GM12878 (cell line): ENCODE measurements at regions not wholly inside any gene's neighbourhood (a gene's known extent, or its start where the extent isn't known, plus 50 kb on each side); places are given as distances from the start of the nearest gene placed in this dataset.

ENCODE experiments used
- ATAC-seq: fragments of 200-7000 bp; cut with Tn5 transposase; 3 replicates; pipeline ENCODE4 v1.9.1; 2020; ENCODE audit warnings: mild to moderate bottlenecking, moderate library complexity
- BruUV-seq: library from RNA; stranded (reverse); fragments of 400-500 nt; replicated peaks from 2 replicates; lab custom pipeline; 2021; lab: Mats Ljungman, UMichigan
- CTCF ChIA-PET: fragments of 300-600 bp; sonication (Branson Sonifier 250); formaldehyde crosslinking; extraction: SDS; loops from one replicate; lab custom pipeline; 2021; ENCODE audit warnings: inconsistent platforms; lab: Yijun Ruan, JAX
- POLR2A ChIA-PET: fragments of 350-600 bp; formaldehyde crosslinking; extraction: SDS; loops from one replicate; lab custom pipeline; 2021; ENCODE audit warnings: inconsistent platforms; lab: Charles Lee
- RAD21 ChIA-PET: fragments of 300-600 bp; sonication (Branson Sonifier 250); formaldehyde crosslinking; loops from one replicate; lab custom pipeline; 2023; ENCODE audit warnings: antibody characterized with exemption; ENCODE audit not compliant: unreplicated experiment; lab: Charles Lee
- SMC1A ChIA-PET: fragments of 300-600 bp; sonication (Branson Sonifier 250); formaldehyde crosslinking; loops from one replicate; lab custom pipeline; 2023; ENCODE audit not compliant: unreplicated experiment, uncharacterized antibody; lab: Charles Lee
- DNase-seq: peaks from one replicate; pipeline ENCODE4 v3.0.0-alpha.2; 2011; ENCODE audit warnings: low read depth, low spot score
- FAIRE-seq: peaks from 3 replicates; lab custom pipeline; 2011; peaks lifted over from hg19 to GRCh38; lab: Jason Lieb, UNC
- H2AFZ ChIP-seq: 2 replicates; pipeline ENCODE4 v1.6.0; 2011; ENCODE audit warnings: low read depth, low read length, control low read depth; ENCODE audit not compliant: control insufficient read depth
- H3K27ac ChIP-seq: 2 replicates; pipeline ENCODE4 v1.5.1; 2011; ENCODE audit warnings: control low read depth; ENCODE audit not compliant: control insufficient read depth, insufficient read depth
- H3K27me3 ChIP-seq, 2 experiments: replicated peaks in 1 of 2; 2 replicates each; pipeline versions ENCODE4 v1.6.0 to v1.6.1; 2011; ENCODE audit warnings: low read length in 1 of 2; ENCODE audit not compliant: control insufficient read depth in 2 of 2, insufficient read depth in 2 of 2
- H3K36me3 ChIP-seq, 2 experiments: 2 replicates each; pipeline ENCODE4 v1.5.1; 2011; ENCODE audit warnings: low read length in 1 of 2; ENCODE audit not compliant: control insufficient read depth in 2 of 2, insufficient read depth in 2 of 2
- H3K4me1 ChIP-seq: 2 replicates; pipeline ENCODE4 v1.6.1; 2011; ENCODE audit warnings: mild to moderate bottlenecking, low read length, moderate library complexity, mixed read lengths; ENCODE audit not compliant: control insufficient read depth, insufficient read depth
- H3K4me2 ChIP-seq: 2 replicates; pipeline ENCODE4 v1.6.0; 2011; ENCODE audit warnings: control low read depth; ENCODE audit not compliant: control insufficient read depth, insufficient read depth
- H3K4me3 ChIP-seq: fragments of 200-600 bp; sonication (generic); 2 replicates; pipeline ENCODE4 v1.5.1; 2016
- H3K79me2 ChIP-seq: 2 replicates; pipeline ENCODE4 v1.6.0; 2011; ENCODE audit warnings: low read length; ENCODE audit not compliant: control insufficient read depth, insufficient read depth
- H3K9ac ChIP-seq: 2 replicates; pipeline ENCODE4 v1.8.0; 2011; ENCODE audit warnings: low read length, control low read depth, mixed read lengths; ENCODE audit not compliant: control insufficient read depth, insufficient read depth
- H3K9me3 ChIP-seq: replicated peaks from 3 replicates; pipeline ENCODE4 v1.5.1; 2011; ENCODE audit warnings: mild to moderate bottlenecking, low read length; ENCODE audit not compliant: control insufficient read depth, insufficient read depth
- H4K20me1 ChIP-seq: 2 replicates; pipeline ENCODE4 v1.6.0; 2011; ENCODE audit not compliant: control insufficient read depth, insufficient read depth
- CREB1 ChIP-seq: IDR thresholded peaks from 2 replicates; pipeline ENCODE4 v1.6.1; 2012; ENCODE audit warnings: low read depth, mild to moderate bottlenecking, inconsistent platforms
- ETV6 ChIP-seq, 2 experiments: fragments of 450-650 bp in 1 of 2; IDR thresholded peaks in 1 of 2; conservative IDR thresholded peaks in 1 of 2; 2 replicates each; pipeline ENCODE4 v1.6.1; 2014; ENCODE audit warnings: antibody characterized with exemption in 1 of 2, borderline replicate concordance in 1 of 2, low read depth in 1 of 2, mild to moderate bottlenecking in 1 of 2, moderate library complexity in 1 of 2
- HCFC1 ChIP-seq: fragments of 150-350 bp; IDR thresholded peaks from 2 replicates; pipeline ENCODE4 v1.6.1; 2014; ENCODE audit warnings: low read length
- IRF4 ChIP-seq: IDR thresholded peaks from 2 replicates; pipeline ENCODE4 v1.6.1; 2011; ENCODE audit warnings: low read depth, low read length
- JUND ChIP-seq: IDR thresholded peaks from 2 replicates; pipeline ENCODE4 v1.6.1; 2012; ENCODE audit warnings: low read depth, mild to moderate bottlenecking, low read length, improper control_type of control experiment, moderate library complexity
- PAX5 ChIP-seq: IDR thresholded peaks from 2 replicates; pipeline ENCODE4 v1.6.1; 2011; ENCODE audit warnings: low read depth, low read length, borderline replicate concordance
- PAX8 ChIP-seq: fragments of 450-650 bp; IDR thresholded peaks from 2 replicates; pipeline ENCODE4 v1.6.1; 2017; ENCODE audit warnings: mild to moderate bottlenecking, moderate library complexity
- POLR2AphosphoS2 ChIP-seq: IDR thresholded peaks from 2 replicates; pipeline ENCODE4 v1.6.1; 2011; ENCODE audit warnings: low read depth, mild to moderate bottlenecking, low read length, improper control_type of control experiment, moderate library complexity
- SMAD1 ChIP-seq: fragments of 450-650 bp; IDR thresholded peaks from 2 replicates; pipeline ENCODE4 v1.6.1; 2018; ENCODE audit warnings: mild to moderate bottlenecking, low read depth; ENCODE audit not compliant: partially characterized antibody
- ZBED1 ChIP-seq: IDR thresholded peaks from 2 replicates; pipeline ENCODE4 v1.6.1; 2016; ENCODE audit warnings: borderline replicate concordance
- WGBS: methylation state at CpG from one replicate; pipeline ENCODE4 v1.1.6; 2016; ENCODE audit warnings: low lambda C conversion rate; ENCODE audit not compliant: insufficient replicate concordance, insufficient coverage; ENCODE audit errors: missing lambda C conversion rate; 5-methylcytosine and 5-hydroxymethylcytosine counted together
- in situ Hi-C: fragments of 300-500 bp; cut with MboI; formaldehyde crosslinking; loops from 9 replicates; pipeline ENCODE4 v1.14.3; 2018; ENCODE audit warnings: mixed read lengths
- intact Hi-C: fragments of 100-400 bp; cut with micrococcal nuclease; formaldehyde crosslinking; loops from one replicate; pipeline ENCODE4 v1.14.2; 2022; ENCODE audit not compliant: unreplicated experiment
- TF ChIP-seq, protein P1 (sequence below): fragments of 450-650 bp; IDR thresholded peaks from 2 replicates; pipeline ENCODE4 v1.6.1; 2014; ENCODE audit warnings: mild to moderate bottlenecking
- TF ChIP-seq, protein P2 (sequence below): fragments of 450-650 bp; formaldehyde crosslinking; IDR thresholded peaks from 2 replicates; pipeline ENCODE4 v1.4.0; 2020; ENCODE audit warnings: mild to moderate bottlenecking, moderate library complexity
- TF ChIP-seq, protein P3 (sequence below): IDR thresholded peaks from 2 replicates; pipeline ENCODE4 v1.6.1; 2012; ENCODE audit warnings: low read depth, low read length, improper control_type of control experiment

DNA sequence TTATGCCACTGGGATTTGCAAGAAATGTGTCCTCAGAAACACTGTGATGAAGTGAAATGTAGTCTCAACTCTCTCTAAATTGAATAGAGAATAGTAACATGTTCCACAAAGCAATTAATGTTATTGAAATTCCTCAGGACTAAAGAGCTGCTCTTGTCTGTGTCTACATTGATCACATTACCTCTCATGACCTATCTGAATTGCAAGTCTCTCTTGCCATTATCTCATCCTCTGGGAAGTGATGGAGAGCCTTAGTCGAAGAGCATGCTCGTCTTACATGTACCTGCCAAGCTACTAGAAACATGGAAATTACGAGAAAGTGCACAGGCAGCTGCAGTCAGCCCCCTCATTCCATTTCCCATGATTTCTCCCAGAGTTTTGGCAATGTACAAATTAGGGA is 561.1 kb upstream of the ZNF804A start:
- Histone ChIP-seq H3K79me2 (no peaks in the 10 kb centered on the region), H2AFZ (no peak overlapping the region), H3K4me1 (no peaks in the 10 kb centered on the region), H3K36me3 (no peaks in the 10 kb centered on the region), H3K9me3 (no peaks in the 10 kb centered on the region), H3K27me3 (no peaks in the 10 kb centered on the region), H3K4me3 (no peak overlapping the region), H4K20me1 (no peaks in the 10 kb centered on the region), H3K4me2 (no peak overlapping the region), H3K27ac (no peak overlapping the region), H3K9ac (no peak overlapping the region)
- ChIA-PET SMC1A (interaction anchor here (1.0 kb wide), 1 partner anchor 28 kb away, joined by 3 read pairs; no protein-coding TSS in a partner anchor), RAD21 (no interaction called here), POLR2A (no interaction called here), CTCF (no interaction called here)
- ATAC-seq: no peak
- in situ Hi-C loops (no loop called here), intact Hi-C loops (no loop called here)
- no peak for FAIRE-seq
- no peak for TF ChIP-seq IRF4
- TF ChIP-seq, protein P1, sequence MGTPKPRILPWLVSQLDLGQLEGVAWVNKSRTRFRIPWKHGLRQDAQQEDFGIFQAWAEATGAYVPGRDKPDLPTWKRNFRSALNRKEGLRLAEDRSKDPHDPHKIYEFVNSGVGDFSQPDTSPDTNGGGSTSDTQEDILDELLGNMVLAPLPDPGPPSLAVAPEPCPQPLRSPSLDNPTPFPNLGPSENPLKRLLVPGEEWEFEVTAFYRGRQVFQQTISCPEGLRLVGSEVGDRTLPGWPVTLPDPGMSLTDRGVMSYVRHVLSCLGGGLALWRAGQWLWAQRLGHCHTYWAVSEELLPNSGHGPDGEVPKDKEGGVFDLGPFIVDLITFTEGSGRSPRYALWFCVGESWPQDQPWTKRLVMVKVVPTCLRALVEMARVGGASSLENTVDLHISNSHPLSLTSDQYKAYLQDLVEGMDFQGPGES: no peak
- TF ChIP-seq POLR2AphosphoS2: no peak
- TF ChIP-seq HCFC1: no peak
- TF ChIP-seq SMAD1: no peak
- TF ChIP-seq CREB1: no peak
- TF ChIP-seq JUND: no peak
- WGBS: 39% methylated on average over 3 of the region's 3 CpGs
- no peak for DNase-seq
- no TSS peak for BruUV-seq

DNA sequence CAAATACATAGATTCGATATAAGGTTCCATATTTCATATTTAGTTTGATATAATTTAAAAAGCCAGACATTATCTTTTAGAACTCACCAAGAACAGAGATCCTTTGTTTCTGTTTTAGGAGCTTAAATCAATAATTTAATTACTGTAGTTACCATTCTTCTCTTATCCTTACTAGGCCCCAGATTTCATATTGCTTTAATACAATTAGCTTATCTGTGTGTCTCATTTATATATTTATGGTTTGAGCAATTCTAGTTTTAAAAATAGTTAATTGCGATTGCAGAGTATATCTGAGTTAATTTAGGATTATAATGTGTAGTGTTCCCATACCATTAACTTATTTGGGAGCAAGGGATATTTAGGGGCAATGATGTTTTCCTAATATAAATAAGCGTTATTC is 558.8 kb upstream of the ZNF804A start:
- WGBS: 31% methylated on average over 3 of the region's 3 CpGs
- no peaks in the 10 kb centered on the region for H3K27me3 ChIP-seq
- H3K9ac ChIP-seq: no peak overlapping the region
- TF ChIP-seq, protein P2, sequence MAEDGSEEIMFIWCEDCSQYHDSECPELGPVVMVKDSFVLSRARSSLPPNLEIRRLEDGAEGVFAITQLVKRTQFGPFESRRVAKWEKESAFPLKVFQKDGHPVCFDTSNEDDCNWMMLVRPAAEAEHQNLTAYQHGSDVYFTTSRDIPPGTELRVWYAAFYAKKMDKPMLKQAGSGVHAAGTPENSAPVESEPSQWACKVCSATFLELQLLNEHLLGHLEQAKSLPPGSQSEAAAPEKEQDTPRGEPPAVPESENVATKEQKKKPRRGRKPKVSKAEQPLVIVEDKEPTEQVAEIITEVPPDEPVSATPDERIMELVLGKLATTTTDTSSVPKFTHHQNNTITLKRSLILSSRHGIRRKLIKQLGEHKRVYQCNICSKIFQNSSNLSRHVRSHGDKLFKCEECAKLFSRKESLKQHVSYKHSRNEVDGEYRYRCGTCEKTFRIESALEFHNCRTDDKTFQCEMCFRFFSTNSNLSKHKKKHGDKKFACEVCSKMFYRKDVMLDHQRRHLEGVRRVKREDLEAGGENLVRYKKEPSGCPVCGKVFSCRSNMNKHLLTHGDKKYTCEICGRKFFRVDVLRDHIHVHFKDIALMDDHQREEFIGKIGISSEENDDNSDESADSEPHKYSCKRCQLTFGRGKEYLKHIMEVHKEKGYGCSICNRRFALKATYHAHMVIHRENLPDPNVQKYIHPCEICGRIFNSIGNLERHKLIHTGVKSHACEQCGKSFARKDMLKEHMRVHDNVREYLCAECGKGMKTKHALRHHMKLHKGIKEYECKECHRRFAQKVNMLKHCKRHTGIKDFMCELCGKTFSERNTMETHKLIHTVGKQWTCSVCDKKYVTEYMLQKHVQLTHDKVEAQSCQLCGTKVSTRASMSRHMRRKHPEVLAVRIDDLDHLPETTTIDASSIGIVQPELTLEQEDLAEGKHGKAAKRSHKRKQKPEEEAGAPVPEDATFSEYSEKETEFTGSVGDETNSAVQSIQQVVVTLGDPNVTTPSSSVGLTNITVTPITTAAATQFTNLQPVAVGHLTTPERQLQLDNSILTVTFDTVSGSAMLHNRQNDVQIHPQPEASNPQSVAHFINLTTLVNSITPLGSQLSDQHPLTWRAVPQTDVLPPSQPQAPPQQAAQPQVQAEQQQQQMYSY (CRISPR knock-in tag): no peak
- TF ChIP-seq, protein P3, sequence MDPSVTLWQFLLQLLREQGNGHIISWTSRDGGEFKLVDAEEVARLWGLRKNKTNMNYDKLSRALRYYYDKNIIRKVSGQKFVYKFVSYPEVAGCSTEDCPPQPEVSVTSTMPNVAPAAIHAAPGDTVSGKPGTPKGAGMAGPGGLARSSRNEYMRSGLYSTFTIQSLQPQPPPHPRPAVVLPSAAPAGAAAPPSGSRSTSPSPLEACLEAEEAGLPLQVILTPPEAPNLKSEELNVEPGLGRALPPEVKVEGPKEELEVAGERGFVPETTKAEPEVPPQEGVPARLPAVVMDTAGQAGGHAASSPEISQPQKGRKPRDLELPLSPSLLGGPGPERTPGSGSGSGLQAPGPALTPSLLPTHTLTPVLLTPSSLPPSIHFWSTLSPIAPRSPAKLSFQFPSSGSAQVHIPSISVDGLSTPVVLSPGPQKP: no peak
- TF ChIP-seq ETV6 (conservative IDR thresholded peaks at IDR 0.05 in 1 of 2, IDR thresholded peaks at IDR 0.05 in 1 of 2; ENCODE audit: borderline replicate concordance in 1 of 2, low read depth in 1 of 2) (no peak), ZBED1 (no peak), PAX8 (no peak), PAX5 (no peak)
- ATAC-seq (no peak), DNase-seq (no peak), FAIRE-seq (no peak)
- CTCF ChIA-PET: no interaction called here
- no TSS peak for BruUV-seq
- RAD21 ChIA-PET: no interaction called here
- in situ Hi-C loops: no loop called here
- no peaks in the 10 kb centered on the region for H3K36me3 ChIP-seq
- no peak overlapping the region for H3K4me2 ChIP-seq
- SMC1A ChIA-PET: no interaction called here
- POLR2A ChIA-PET: no interaction called here
- no peaks in the 10 kb centered on the region for H4K20me1 ChIP-seq
- no peak overlapping the region for H3K27ac ChIP-seq
- H3K79me2 ChIP-seq: no peaks in the 10 kb centered on the region
- intact Hi-C loops: no loop called here
- H2AFZ ChIP-seq: no peak overlapping the region
- H3K4me1 ChIP-seq: no peaks in the 10 kb centered on the region
- H3K4me3 ChIP-seq: no peak overlapping the region
- H3K9me3 ChIP-seq: no peaks in the 10 kb centered on the region
